ENCODE measurements at regions not wholly inside any gene's neighbourhood (a gene's known extent, or its start where the extent isn't known, plus 50 kb on each side); places are given as distances from the start of the nearest gene placed in this dataset.
A peak's percentile ranks its signal among the peaks of the same experiment; 100 is the strongest.

DNA sequence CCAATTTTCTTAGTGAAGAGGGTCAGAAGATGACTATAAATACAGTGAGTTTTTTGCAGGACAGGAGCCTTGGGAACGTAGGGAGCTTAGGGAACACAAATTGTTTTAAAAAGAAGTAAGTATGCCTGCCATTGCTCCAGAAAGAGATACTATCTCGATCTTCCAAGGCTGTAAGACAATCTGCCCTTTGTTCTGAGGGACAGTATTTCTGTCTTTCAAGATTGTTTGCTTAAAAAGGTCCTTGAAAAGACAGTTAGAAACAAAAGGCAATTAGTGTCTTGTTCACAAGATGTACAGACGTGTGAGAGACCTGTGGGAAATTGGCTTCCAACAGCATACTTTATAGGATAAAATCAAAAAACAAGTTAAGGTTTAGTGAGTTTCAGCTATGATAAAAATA lies 321.2 kb upstream of the FAR2 start:
- DNase-seq = no peak

DNA sequence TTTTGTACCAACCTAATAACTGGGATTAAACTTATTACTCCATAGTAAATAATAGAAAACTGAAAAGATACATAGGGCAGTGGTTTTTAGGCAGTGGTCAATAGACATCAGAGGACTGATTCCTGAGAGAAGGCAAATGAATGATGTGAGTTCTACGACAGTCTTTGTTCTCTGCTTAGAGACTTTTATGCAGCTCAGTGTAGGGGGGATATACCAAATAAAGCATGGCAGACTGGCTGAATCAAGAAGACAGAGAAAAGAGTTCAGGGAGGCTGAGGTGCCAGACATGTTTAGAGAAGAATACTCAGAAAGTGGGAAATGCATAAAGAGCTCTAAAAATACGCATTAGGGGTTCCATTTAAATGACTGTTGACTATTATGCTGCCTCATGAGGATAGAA lies 320.8 kb upstream of the FAR2 start:
- no peak for DNase-seq

DNA sequence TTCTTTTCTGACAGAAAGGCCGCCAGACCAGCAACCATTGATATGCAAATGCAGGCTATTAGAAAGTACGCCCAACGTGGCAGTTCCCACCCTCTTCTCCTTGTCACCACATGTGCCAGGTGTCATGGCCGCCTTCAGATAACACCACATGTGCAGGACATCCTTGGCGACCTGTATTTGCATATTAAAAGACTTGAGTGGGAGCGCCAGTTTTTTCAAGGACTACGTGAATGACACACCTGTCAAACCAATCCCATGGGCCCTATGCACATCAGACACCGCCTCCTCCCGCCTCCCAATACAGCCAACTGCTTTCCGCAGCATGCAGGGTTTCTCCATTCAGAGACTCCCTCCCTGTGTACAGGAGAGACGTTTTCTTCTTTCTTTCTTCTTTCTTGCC lies 318.6 kb upstream of the FAR2 start:
- DNase-seq = no peak

DNA sequence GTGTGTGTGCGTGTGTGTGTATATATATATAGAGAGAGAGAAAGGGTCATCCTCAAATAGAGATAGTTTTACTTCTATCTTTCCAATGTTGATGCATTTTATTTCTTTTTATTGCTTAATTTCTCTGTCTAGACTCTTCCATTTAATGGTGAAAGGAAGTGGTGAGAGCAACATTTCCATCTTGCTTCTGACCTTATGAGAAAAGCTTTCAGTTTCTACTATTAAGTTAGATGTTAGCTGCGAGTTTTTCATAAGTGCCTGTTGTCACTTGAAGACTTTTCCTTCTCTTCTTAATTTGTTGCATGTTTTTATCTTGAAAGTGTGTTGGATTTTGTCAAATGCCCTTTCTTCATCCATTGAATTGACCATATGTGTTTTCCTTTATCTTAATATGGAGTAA lies 304.4 kb upstream of the FAR2 start:
- peak; percentile 22 for DNase-seq

DNA sequence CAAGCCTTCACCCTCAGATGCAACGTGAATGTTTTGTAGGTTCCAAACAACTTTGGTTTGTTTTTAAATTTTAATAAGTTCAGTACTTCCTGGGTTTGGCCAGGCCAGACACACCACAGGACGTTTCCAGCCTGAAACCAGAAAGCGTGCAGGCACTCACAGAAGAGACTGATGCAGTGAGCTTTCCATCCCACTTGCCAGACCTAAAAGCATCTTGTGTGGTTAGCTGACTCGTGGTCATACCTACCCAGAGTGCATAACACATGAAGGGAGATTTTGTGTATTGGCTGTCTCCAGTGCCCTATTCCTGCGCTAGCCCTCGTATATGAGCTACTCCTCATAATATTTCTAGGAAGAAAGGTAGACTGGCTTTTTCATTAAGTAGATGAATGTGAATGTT lies 297.3 kb upstream of the FAR2 start:
- DNase-seq = no peak

DNA sequence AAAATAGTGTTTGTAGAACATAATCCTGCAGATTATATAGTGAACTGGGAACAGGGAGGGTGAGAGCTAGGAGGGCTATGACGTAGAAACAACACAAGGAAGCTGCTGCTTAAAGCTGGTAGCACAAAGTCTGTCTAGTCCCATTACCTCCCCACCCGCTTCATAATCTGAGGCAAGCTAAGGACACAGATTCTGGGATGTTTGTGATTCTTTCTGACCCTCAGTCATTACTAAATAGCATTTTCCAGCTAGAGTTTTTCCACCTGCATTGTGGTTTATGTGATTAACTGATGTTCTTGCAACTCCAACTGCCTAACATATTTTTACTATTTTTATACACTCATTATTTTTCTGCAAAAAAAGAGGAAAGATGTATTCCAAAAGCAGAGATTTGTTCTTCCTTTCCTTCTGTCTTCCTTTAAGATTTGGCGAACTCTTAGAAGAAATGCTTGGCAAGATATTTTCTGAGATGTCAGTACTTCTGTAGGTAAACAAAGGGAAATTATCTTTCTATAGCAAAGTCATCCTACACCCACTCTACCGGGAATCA lies 293.2 kb upstream of the FAR2 start:
- no peak for DNase-seq

DNA sequence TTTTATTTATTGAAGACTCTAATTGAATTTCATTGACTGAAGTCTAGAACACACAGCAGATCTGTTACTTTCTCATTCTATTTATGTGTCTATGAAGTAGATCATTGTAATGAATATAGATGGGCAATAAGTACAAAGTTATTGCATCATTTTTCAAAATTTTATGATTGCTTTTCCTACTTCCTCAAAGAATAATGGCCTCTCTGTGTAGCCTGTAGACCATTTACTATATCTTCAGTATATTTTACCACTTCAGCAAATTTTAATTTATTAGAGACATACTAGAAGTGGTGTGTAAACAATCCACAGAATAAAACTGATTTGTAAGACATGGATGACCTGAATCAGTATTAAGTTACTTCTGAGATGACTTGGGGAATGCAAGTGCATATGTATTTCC lies 291.7 kb upstream of the FAR2 start:
- peak; percentile 30 for DNase-seq

DNA sequence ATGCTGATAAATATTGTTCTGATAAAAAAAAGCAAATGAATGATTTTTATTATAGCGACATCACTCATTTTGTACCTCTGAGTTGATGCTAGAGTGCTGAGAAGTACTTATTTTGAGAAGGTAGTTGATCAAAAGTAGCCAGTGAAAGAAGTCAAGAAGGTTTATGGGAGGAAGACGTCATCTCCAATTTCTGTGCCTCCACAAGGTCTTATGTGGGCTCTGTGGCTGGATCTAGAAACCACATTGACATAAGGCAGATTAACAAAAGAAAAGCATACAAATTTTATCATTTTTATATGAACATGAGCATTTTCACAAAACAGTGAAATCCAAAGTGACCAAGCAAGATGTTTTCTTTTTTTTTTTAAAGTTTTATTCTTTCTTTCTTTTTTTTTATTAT lies 289.5 kb upstream of the FAR2 start:
- DNase-seq = peak; percentile 22

DNA sequence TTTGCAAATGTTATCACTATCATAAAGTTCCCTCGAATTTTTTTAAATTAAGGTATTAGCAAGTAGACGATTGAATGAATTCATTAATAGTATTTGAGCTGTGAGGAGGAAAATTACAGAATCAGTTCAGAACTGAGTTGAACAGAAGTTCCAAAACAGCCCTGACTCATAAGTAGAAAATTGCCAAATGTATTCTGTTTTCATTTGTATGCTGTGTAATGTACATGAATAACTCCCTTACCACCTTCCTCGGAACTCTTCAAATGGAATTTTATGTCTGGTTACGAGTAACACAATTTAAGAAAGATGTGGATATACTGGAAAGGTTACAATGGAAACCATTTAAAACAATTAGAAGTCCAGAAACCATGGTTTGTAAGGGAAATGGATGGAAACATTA lies 283.3 kb upstream of the FAR2 start:
- no peak for DNase-seq

DNA sequence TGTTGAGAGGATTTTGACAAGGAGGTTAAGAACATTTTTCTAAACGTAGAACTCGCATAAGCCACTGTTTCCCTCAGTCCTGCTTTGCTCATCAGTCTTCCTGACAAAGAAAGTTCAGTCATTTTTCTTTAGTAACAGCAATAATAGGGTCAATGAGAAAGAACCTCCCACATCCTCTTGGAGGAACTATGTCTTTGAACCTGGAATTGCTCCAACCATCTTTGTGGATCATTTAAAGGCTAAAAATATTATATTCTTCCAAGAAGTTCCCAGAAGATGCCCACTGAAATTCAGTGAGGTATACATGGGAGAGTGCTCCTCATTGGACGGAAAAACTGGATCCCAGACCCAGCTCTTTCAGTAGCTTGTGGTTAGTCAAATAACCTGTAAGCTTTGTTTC lies 282.8 kb upstream of the FAR2 start:
- no peak for DNase-seq

DNA sequence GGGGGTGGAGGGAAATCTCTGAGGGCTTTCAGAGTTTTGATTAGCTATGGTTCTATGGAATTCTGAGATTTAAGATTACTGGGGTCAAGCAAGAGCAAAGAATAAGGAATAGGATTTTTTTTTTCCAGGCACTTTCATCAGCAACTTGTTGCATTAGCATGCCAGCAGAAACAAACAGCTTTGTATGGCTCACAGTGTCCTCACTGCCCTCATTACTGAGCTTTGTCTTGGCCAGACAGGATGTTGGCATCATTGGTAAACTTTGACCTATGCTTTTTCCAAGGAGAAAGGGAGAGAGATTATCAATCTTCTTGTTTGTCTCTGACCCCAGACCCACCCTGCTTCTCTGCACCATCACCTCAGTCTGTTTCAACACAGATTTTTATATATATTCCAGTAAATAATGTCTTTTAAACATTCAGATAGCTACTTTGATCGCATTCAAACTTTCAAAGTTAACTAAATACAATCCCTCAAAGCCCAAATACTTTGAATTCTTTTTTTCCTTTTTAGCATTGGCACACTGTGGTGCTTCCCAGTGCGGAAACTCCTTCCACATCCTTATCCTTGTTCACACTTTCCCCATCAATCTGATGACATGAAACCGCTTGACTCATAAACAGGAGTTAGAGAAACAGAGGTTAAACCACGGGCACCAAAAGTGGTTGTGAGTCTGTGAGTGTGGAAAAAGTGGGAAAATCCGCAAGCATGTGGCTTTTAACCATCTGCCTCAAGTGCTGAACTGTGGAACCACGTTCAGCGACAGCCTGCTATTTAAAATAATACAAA lies 282.2 kb upstream of the FAR2 start:
- no peak for DNase-seq

DNA sequence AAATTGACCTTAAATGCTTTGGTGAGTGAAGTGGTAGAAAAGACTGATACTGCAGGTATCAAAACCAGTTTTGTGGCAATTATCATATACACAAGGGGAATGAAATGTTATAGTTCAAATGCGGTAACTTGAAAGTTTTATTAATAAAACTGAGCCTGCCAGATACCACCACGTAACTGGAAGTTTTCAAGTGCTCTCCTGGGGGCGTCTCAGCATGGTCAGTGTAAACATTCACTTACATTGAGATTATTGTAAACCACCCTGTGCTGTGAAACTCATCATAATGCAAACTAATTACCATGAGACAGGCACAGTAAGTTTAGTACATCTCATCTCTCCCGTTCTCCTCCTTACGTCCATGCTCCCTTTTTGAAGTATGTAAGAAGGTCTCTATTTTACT lies 280.7 kb upstream of the FAR2 start:
- no peak for DNase-seq

DNA sequence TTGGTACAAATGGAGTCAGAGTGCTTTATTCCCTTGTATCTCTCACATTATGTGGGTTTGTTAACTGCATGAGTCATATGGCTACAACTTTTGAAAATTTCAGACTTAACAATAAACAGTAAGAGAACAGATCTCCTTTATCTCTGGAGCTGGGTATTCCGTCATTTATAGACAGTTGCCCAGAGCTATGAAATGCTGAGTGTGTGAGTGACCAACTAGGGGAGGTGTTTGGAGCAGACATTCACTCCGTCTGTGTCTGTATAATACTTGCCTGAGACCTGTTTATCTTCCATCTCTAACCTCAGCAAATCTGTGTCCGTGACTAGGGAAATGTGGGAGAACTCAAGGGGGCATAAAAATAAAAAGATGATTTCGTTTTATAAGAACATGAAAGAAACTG lies 279.9 kb upstream of the FAR2 start:
- no peak for DNase-seq

DNA sequence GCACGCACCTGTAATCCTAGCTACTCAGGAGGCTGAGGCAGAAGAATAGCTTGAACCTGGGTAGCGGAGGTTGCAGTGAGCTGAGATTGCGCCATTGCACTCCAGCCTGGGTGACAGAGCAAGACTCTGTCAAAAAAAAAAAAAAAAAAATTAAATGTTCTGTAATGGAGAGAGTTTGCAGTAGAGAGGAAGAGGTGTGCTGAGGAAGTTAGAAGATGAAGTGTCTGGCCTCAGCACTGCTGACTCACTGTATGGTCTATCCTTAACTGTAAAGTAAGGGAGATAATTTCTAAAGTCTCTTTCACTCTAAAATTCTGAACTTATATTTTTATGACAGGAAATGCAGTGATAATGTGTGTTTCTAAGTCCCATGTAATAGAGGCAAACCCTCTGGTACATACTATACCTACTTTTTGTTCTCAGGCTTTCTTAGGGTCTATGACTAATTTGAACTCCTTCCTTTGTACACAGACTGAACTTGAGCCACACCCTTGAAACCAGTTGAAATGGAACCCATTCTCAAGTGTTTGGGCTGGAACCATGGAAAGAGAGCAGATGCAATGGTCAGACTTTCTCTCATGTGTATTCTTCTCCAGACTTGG lies 278.1 kb upstream of the FAR2 start:
- DNase-seq = peak; percentile 61

DNA sequence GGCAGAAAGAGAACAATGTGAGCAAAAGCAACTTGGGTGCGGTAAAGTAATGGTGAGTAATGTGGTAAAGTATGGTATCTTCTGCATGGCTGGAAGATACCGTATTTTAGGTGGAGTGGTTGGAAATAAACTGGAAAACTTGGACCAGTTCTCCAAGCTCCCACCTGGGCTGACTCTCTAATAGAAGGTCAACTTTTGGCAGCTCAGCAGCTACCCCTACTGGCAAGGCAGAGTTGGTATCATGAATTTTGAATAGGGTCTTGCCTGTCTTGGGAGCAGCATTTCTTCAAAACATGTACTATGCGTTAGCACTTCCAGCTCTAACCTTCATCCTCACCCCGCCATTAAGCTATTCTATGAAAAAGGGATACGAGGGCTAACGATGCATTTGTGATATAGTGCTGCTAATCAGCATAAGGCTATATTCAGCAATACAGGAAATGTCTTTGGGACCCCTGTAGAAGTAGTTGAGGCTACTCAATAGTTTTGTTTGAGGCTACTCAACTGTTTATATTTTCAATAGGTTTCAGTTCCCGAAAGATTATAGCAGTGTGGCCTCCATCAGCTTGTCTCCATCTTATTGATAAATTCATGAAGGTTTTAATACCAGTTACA lies 276.3 kb upstream of the FAR2 start:
- DNase-seq = peak; percentile 78

DNA sequence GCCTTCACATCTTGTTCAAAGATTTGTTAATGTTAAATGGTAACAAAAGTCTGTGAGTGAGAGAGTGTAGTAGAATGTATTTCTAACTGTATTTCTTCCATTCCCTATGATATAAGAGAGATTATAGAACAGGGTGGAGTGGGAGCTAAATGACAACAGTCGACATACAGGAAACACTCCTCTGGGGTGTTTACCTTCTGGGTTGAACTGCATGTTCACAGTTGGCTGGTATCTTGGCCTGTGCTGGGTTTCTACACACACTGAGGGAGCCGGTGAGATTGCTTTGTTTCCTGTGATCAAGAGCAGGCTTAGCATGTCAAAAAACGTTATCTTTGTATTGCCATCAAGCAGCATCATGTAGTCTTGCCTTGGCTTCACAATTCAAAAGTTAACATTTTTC lies 274.3 kb upstream of the FAR2 start:
- no peak for DNase-seq

DNA sequence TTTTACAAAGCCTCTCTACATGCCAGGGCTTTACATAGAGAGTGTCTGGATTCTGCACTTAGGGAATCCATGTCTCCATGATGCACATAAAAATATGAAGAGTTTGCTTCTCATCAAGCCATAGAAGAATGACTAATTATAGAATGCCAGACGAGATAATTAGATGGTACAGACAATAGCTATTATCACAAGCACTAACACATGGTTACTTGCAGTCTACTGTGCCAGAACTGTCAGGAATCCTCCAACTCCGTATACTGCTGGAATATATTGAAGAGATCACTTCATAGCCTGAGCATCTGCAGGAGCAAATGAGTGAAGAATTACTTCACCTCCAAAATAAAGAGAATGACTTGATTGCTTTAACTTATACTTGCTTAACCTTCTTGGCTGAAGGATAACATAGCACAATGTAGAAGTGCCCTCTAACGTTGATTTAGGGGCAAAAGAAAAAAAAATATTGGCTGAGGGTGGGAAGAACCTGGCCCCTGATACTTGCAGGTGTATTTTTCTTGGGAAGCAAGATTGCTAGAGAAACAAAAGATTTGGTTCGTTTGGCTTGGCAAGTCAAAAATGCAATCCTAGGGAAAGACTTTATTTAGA lies 272.8 kb upstream of the FAR2 start:
- peak; percentile 51 for DNase-seq

DNA sequence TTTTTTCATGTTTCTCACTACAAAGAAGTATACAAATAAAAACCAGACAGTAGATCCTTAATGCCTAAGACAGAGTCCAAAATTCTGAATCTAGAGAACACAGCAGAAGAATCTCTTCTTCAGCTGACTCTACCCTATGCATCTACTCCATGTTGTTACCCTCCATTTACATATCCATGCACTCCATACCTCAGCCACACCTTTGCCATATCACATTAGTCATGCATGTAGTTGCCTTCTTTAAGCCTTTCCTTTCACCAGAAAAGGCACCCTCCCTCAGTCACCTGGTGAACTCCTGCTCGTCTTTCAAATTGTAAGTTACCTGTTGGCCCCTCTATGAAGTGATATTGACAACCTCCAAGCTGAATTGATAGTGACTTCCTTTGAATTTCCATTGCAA lies 271.2 kb upstream of the FAR2 start:
- no peak for DNase-seq

DNA sequence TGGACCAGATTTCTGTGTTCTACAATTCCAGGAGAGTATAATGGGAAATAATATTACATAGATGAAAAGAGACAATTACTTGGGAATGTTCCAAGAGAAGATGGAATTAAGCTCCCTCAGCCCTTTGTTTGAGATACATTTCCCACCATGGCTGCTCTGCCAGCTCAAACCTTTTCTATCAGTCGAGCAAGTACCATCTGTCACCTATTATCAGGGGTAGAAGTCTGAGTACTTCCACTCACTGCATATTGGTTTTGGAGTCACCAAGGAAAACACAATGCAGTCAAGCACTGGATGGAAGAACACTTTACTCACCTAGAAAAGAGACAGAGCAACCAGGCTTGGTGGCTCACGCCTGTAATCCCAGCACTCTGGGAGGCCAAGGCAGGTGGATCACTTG lies 270.4 kb upstream of the FAR2 start:
- no peak for DNase-seq

DNA sequence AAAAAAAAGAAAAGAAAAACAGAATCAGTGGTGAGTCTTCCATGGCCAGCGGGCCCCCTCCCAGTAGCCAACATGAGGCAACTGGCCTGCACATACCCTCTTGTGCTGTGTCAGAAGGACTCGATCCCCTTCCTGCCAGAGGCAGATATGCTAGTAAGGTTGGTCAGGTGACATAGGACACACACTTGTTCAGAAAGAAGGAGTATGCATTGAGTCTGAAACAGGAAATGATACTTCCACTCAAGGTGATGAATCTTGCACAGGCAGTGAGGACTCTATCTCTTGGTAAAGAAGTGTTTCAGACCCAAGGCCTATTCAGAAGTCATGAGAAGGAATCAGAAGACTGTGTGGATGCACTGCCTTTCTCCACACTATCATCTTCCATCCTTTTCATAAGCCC lies 269.7 kb upstream of the FAR2 start:
- peak; percentile 37 for DNase-seq

DNA sequence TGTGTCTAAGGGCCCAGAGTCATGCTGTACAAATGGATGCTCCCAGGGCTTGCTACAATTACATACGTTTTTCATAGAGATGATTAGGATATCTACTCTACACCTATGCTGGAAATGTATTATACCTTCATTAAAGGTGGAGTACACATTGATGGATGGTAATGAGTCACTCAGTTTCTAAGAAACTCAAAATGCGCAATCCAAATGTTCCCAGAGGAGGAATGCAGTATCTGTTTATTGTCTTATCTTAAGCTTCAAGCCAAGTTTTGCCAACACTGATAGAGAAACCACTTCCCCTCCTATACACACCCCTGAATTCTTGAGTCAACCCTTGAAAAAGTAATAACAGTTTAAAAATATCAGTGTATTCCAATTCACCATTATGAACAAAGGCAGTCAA lies 266.6 kb upstream of the FAR2 start:
- peak; percentile 89 for DNase-seq

DNA sequence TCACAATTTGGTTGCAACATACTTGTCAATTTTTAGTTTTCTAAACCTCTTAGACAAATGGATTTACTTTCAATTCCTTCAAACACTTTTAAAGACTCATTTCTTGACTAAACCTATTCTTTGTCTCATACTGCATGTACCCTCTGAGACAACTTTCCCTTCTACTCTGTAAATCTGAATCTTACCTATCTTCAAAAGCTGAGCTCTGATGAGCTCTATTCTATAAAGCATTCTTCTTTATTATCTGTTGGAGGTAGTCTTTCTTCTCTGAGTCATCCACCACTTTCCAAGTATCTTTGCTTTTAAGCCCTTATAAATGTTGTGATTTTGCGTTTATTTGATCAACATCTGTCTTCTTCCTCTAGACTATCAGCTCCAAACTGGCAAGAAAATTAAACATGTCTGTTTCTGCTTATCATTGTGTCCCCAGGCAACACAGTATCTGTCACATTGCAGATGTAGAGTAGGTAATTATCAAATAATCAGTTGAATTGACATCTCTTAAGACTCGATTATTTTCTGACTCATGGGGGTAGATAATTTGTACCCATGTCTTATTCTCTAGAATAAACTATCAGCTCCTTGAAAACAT lies 265.6 kb upstream of the FAR2 start:
- DNase-seq = peak; percentile 88

DNA sequence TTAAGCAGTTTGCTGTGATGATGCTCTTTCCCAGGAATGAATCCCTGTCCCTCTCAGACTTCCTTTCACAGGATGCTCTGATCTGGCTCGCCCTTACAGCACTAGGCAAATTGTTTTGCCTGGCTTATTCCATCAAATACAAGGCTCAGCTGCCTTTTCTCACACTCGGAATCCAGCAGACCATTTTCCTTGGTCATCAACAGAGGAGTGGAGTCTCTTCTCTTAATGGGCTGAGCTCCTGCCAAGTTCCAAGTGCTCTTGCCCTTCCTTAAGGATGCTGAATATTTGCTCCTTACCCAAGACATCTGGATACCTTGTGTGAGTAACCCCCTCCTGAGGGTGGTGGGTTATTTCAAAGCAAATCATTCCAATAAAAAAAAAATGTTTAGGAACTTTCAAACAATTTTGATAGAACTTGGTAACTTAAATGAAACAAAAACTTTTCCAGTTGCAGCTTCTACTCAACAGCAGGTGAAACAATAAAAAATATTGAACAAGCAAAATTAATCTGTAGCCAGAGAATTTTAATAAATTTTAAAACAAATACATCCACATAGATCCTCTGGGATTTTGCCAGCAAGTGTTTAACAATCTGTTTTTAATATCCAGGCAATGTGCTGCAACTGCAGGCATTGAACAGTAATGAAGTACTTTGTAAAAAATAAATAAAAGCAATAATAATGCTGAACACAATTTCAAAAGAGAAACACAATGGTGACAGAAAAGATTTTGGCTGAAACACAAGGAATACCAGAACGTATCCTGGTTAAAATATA lies 264.0 kb upstream of the FAR2 start:
- no peak for DNase-seq

Data from OCI-M1 (cell line).